Body of pancreas (tissue), 4 donors: ENCODE measurements at regions not wholly inside any gene's neighbourhood (a gene's known extent, or its start where the extent isn't known, plus 50 kb on each side); places are given as distances from the start of the nearest gene placed in this dataset.

ENCODE experiments used
- ATAC-seq: fragments of 150-250 bp; one replicate; pipeline ENCODE4 v1.9.1; 2016
- DNase-seq, 4 donors: peaks; one replicate each; pipeline ENCODE4 v3.0.0-alpha.2; 2019
- H3K27ac ChIP-seq, 4 donors: fragments of 200-600 bp; sonication (generic); 1 replicate in 3 of 4; 2 replicates in 1 of 4; pipeline versions ENCODE4 v1.5.1 to v1.6.1; 2016 to 2019; ENCODE audit warnings: mild to moderate bottlenecking in 1 of 4, mixed read lengths in 1 of 4, moderate library complexity in 1 of 4
- H3K27me3 ChIP-seq, 2 donors: fragments of 200-600 bp; sonication (generic); one replicate each; pipeline ENCODE4 v1.6.0; 2016; ENCODE audit warnings: mild to moderate bottlenecking in 1 of 2
- H3K36me3 ChIP-seq, 2 donors: fragments of 200-600 bp; sonication (generic); replicated peaks in 1 of 2; 2 replicates each; pipeline ENCODE4 v1.5.1; 2016; ENCODE audit warnings: low read depth in 2 of 2; ENCODE audit not compliant: insufficient read depth in 1 of 2
- H3K4me1 ChIP-seq: fragments of 200-600 bp; sonication (generic); one replicate; pipeline ENCODE4 v1.6.0; 2016
- H3K4me3 ChIP-seq, 2 donors: fragments of 200-600 bp; sonication (generic); 1 replicate in 1 of 2; 2 replicates in 1 of 2; pipeline ENCODE4 v1.5.1; 2016 to 2019
- H3K9me3 ChIP-seq, 3 donors: fragments of 200-600 bp; sonication (generic); 1 replicate in 2 of 3; 2 replicates in 1 of 3; pipeline ENCODE4 v1.5.1; 2016
- CTCF ChIP-seq, 7 experiments: fragments of 450-650 bp in 4 of 7; fragments of 200-600 bp in 3 of 7; sonication (generic) in 3 of 7; IDR thresholded peaks; one replicate each; pipeline ENCODE4 v1.5.1; 2016 to 2019; ENCODE audit warnings: antibody characterized with exemption in 7 of 7
- POLR2A ChIP-seq, 3 donors: fragments of 450-650 bp; IDR thresholded peaks; one replicate each; pipeline ENCODE4 v1.6.1; 2016; ENCODE audit warnings: antibody characterized with exemption in 3 of 3, mild to moderate bottlenecking in 2 of 3
- WGBS, 2 donors: methylation state at CpG; one replicate each; pipeline ENCODE4 v1.1.5; 2017; 5-methylcytosine and 5-hydroxymethylcytosine counted together
- intact Hi-C: fragments of 100-400 bp; cut with DNase I; formaldehyde crosslinking; loops from one replicate; pipeline ENCODE4 v1.15.1; 2023

- no peak for DNase-seq
- no peaks in the 10 kb centered on the region for H3K4me1 ChIP-seq
- H3K9me3 ChIP-seq: no peaks in the 10 kb centered on the region
- WGBS, 2 donors: 53 to 70% methylated on average over 6 of the region's 6 CpGs
- no peaks in the 10 kb centered on the region for H3K27me3 ChIP-seq
- no peak for TF ChIP-seq POLR2A (IDR thresholded peaks at IDR 0.05)
- TF ChIP-seq CTCF (IDR thresholded peaks at IDR 0.05): no peak
- no peak for ATAC-seq
- no peak overlapping the region for H3K27ac ChIP-seq
- H3K36me3 ChIP-seq: no peaks in the 10 kb centered on the region
- intact Hi-C loops: no loop called here
- H3K4me3 ChIP-seq: no peak overlapping the region
Observed at GRCh38 chr21:20701235-20701634, 297.0 kb upstream of the NCAM2 start.

GRCh38 chr21:20703112-20703767 lies 295.0 kb upstream of the NCAM2 start:
- no peak for TF ChIP-seq CTCF (IDR thresholded peaks at IDR 0.05)
- TF ChIP-seq POLR2A (IDR thresholded peaks at IDR 0.05): no peak
- 22 to 24% methylated on average over 4 of the region's 4 CpGs for WGBS, 2 donors
- ATAC-seq (no peak), DNase-seq (no peak)
- Histone ChIP-seq H3K4me1 (no peaks in the 10 kb centered on the region), H3K27me3 (no peaks in the 10 kb centered on the region), H3K36me3 (no peaks in the 10 kb centered on the region), H3K27ac (no peak overlapping the region), H3K4me3 (no peak overlapping the region), H3K9me3 (no peaks in the 10 kb centered on the region)
- intact Hi-C loops: no loop called here

- no peaks in the 10 kb centered on the region for H3K36me3 ChIP-seq
- no peak for ATAC-seq
- intact Hi-C loops: no loop called here
- no peaks in the 10 kb centered on the region for H3K9me3 ChIP-seq
- H3K27ac ChIP-seq: no peak overlapping the region
- WGBS, 2 donors: 44 to 47% methylated on average over 2 of the region's 2 CpGs
- TF ChIP-seq CTCF (IDR thresholded peaks at IDR 0.05) (no peak), POLR2A (IDR thresholded peaks at IDR 0.05) (no peak)
- H3K4me1 ChIP-seq: no peaks in the 10 kb centered on the region
- H3K27me3 ChIP-seq: no peaks in the 10 kb centered on the region
- no peak for DNase-seq
- no peak overlapping the region for H3K4me3 ChIP-seq
Observed at GRCh38 chr21:20720623-20721022, 277.6 kb upstream of the NCAM2 start.

GRCh38 chr21:20721151-20721550 lies 277.1 kb upstream of the NCAM2 start:
- Histone ChIP-seq H3K36me3 (no peaks in the 10 kb centered on the region), H3K4me3 (no peak overlapping the region), H3K9me3 (no peaks in the 10 kb centered on the region), H3K27ac (no peak overlapping the region), H3K27me3 (no peaks in the 10 kb centered on the region), H3K4me1 (no peaks in the 10 kb centered on the region)
- ATAC-seq (no peak), DNase-seq (no peak)
- no peak for TF ChIP-seq POLR2A (IDR thresholded peaks at IDR 0.05)
- TF ChIP-seq CTCF (IDR thresholded peaks at IDR 0.05): no peak
- intact Hi-C loops: no loop called here
- 55 to 56% methylated on average over 6 of the region's 6 CpGs for WGBS, 2 donors

- H3K36me3 ChIP-seq: no peaks in the 10 kb centered on the region
- H3K4me1 ChIP-seq: no peaks in the 10 kb centered on the region
- H3K27me3 ChIP-seq: no peaks in the 10 kb centered on the region
- TF ChIP-seq CTCF (IDR thresholded peaks at IDR 0.05): no peak
- TF ChIP-seq POLR2A (IDR thresholded peaks at IDR 0.05): no peak
- intact Hi-C loops: no loop called here
- no peak overlapping the region for H3K4me3 ChIP-seq
- no peak overlapping the region for H3K27ac ChIP-seq
- no peak for DNase-seq
- WGBS, 2 donors: 62 to 68% methylated on average over 6 of the region's 6 CpGs
- ATAC-seq: no peak
- no peaks in the 10 kb centered on the region for H3K9me3 ChIP-seq
Observed at GRCh38 chr21:20728691-20729090, 269.5 kb upstream of the NCAM2 start.
